Ectodermal cell (in vitro differentiated cells): ENCODE measurements at regions not wholly inside any gene's neighbourhood (a gene's known extent, or its start where the extent isn't known, plus 50 kb on each side); places are given as distances from the start of the nearest gene placed in this dataset.
"Not testable (repeated sequence)": the region's sequence is repeated elsewhere in the genome, so short reads cannot be mapped to it uniquely, and the experiment has no call there.

Experiments
- H3K27ac ChIP-seq: 2 replicates; pipeline ENCODE4 v1.7.0; 2013; ENCODE audit warnings: mild to moderate bottlenecking, low read depth, low read length; ENCODE audit not compliant: insufficient read depth, poor library complexity, severe bottlenecking
- H3K27me3 ChIP-seq: 2 replicates; pipeline ENCODE4 v1.7.0; 2013; ENCODE audit warnings: mild to moderate bottlenecking, low read length; ENCODE audit not compliant: insufficient read depth, control insufficient read depth, poor library complexity, severe bottlenecking
- H3K36me3 ChIP-seq: one replicate; pipeline ENCODE4 v1.7.0; 2013; ENCODE audit warnings: low read length; ENCODE audit not compliant: control insufficient read depth, insufficient read depth
- H3K4me1 ChIP-seq: one replicate; pipeline ENCODE4 v1.7.0; 2013; ENCODE audit warnings: low read length; ENCODE audit not compliant: control insufficient read depth, insufficient read depth
- H3K4me3 ChIP-seq: 2 replicates; pipeline ENCODE4 v1.7.0; 2013; ENCODE audit warnings: low read depth, low read length, control low read depth; ENCODE audit not compliant: insufficient read depth
- H3K9me3 ChIP-seq: 2 replicates; pipeline ENCODE4 v1.7.0; 2013; ENCODE audit warnings: mild to moderate bottlenecking, low read length, moderate library complexity; ENCODE audit not compliant: control insufficient read depth
- WGBS, 2 experiments: methylation state at CpG; one replicate each; pipeline ENCODE4 v1.1.7; 2013; ENCODE audit warnings: missing lambda C conversion rate in 2 of 2; 5-methylcytosine and 5-hydroxymethylcytosine counted together

DNA sequence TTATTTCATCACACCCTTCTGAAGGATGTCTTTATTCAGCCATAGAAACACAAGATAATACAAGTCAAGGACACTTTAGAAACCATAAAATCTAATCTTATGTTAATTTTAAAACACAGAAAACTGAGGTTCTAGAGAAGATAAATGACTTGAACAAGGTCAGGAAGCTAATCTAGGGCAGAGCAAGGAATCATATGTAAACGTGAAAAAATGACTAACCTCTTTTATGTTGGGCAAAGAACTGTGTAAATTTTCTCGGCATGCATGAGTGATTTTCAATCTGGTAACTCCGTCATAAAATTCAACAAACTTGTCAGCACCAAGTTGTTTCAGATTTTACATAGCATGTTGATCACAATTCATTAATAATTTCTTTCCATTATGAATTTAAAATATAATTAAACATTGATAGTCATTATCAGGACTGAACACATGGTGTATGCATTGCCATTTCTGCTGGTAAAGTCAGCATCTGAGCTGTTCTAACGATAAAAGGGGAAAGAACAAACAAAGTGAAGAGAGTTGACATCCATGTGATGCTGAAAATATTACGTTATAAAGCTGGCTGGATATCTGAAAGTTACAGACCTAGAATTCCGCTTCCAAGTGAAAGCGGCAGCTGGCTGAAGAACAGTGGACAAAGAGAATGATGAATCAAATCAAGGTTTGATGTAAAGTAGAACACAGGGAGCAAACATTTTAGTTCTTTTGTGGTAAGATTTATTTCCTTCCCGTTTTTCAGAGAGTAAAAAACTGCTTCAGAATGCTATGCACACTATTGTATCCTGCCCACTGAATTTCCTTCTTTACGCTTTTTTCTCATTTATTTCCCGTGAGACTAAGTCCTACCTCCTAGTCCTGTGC lies 1037.4 kb upstream of the TMPRSS15 start:
- H3K4me3 ChIP-seq = no peak overlapping the region
- no peaks in the 10 kb centered on the region for H3K36me3 ChIP-seq
- H3K27me3 ChIP-seq = no peaks in the 10 kb centered on the region
- WGBS, 2 experiments = 90 to 92% methylated on average over 9 to 10 of the region's 10 CpGs
- H3K9me3 ChIP-seq = no peaks in the 10 kb centered on the region
- H3K4me1 ChIP-seq = no peaks in the 10 kb centered on the region
- H3K27ac ChIP-seq = no peak overlapping the region

GRCh38 chr21:19458295-19458694 lies 1054.7 kb upstream of the TMPRSS15 start:
- Histone ChIP-seq H3K9me3 (no peaks in the 10 kb centered on the region), H3K4me1 (no peaks in the 10 kb centered on the region), H3K27ac (no peak overlapping the region), H3K4me3 (no peak overlapping the region), H3K36me3 (no peaks in the 10 kb centered on the region), H3K27me3 (no peaks in the 10 kb centered on the region)
- 94 to 97% methylated on average over 1 of the region's 1 CpG for WGBS, 2 experiments

DNA sequence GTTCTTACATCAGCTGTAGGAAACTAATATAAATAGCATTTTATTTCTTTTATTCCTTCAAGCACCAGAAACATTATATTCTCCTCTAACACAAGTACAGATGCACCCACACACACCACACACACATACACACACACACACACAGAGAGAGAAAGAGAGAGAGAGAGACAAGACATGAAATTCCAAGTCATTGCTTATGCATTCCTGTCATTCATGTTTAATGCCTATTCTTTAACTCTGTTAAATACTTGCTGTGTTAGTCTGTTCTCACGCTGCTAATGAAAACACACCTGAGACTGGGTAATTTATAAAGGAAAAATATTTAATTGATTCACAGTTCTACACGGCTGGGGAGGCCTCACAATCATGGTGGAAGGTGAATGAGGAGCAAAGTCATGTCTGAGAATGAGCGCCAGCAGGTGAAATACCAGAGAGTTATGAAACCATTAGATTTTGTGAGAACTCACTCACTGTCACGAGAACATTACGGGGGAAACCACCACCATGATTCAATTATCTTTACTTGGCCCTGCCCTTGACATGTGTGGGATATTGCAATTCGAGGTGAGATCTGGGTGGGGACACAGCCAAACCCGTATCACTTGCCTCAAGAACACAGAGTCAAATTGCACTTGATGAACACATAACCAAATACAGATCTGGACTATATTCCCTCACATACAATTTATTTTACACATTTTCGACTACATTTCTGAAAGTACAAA lies 1058.1 kb upstream of the TMPRSS15 start:
- Histone ChIP-seq H3K4me1 (no peaks in the 10 kb centered on the region), H3K27me3 (no peaks in the 10 kb centered on the region), H3K9me3 (no peaks in the 10 kb centered on the region), H3K36me3 (no peaks in the 10 kb centered on the region), H3K4me3 (no peak overlapping the region), H3K27ac (no peak overlapping the region)
- 93% methylated on average over 7 to 8 of the region's 8 CpGs for WGBS, 2 experiments

DNA sequence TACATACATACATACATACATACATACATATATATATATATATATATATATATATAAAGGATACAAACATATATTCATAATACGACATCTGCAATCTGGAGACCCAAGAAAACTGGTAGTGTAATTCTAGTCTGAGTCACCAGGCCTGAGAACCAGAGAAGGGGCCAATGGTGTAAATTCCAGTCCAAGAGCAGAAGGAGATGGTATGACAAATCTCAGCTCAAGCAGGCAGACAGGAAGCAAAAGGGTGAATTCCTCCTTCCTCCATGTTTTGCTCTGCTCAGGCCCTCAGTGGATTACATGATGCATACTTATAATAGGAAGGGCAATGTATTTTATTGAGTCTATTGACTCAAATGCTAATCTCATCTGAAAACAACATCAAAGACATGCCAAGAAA lies 1060.4 kb upstream of the TMPRSS15 start:
- Histone ChIP-seq H3K9me3 (no peaks in the 10 kb centered on the region), H3K4me1 (no peaks in the 10 kb centered on the region), H3K36me3 (no peaks in the 10 kb centered on the region), H3K27me3 (no peaks in the 10 kb centered on the region), H3K4me3 (no peak overlapping the region), H3K27ac (no peak overlapping the region)
- WGBS, 2 experiments = 100% methylated on average over 1 of the region's 1 CpG

DNA sequence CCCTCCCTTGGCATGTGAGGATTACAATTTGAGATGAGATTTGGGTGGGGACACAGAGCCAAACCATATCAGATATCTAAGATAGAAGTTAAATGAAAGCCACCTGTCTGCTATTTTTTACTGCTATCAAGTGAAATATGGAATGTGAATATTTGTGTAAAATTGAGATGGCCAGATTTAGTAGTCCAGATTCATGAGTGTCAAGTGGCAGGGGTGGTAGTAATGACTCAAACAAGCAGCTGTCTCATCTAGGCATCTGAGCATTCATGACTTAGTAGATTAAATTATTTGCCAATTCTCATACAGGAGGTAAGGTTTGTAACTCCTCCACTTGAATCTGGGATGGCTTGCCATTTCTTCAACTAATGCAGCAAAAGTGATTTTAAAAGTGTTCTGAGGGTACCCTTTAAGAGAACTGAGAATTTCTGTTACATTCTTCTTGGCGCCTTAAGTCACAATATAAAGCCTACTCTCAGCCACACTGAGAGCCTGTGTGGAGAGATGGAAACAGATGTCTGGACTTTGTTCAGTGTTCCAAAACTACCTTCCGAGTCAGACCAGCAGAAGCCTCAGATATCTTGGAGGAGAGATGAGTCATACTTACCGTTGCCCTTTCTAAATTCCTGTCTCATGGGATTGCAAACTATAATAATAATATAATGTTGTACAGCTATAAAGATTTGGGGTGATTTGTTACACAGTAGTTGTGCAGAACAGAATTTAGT lies 1065.6 kb upstream of the TMPRSS15 start:
- Histone ChIP-seq H3K4me3 (no peak overlapping the region), H3K9me3 (no peaks in the 10 kb centered on the region), H3K27ac (no peak overlapping the region), H3K4me1 (no peaks in the 10 kb centered on the region), H3K36me3 (no peaks in the 10 kb centered on the region), H3K27me3 (no peaks in the 10 kb centered on the region)
- WGBS, 2 experiments = 97 to 100% methylated on average over 2 of the region's 3 CpGs

GRCh38 chr21:19475525-19475924 lies 1071.9 kb upstream of the TMPRSS15 start:
- 94 to 100% methylated on average over 1 of the region's 1 CpG for WGBS, 2 experiments
- Histone ChIP-seq H3K9me3 (no peaks in the 10 kb centered on the region), H3K27ac (no peak overlapping the region)

DNA sequence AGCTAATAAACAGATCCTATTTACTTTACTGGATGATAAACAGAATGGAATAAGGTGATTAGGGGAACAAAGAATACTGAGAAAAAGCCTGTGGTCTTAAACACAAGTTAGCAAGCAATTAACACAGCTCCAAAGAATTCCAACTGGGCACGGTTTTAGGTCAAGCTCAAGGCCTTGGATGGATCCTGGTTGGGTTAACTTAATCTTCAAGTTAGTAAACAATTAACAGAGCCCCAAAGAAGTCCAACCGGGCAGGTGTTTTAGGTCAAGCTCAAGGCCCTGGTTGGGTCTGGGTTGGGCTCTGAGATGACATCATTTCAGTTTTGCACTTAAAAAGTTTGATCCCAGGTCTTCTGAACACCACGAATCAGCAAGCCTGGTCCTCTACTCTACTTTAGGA lies 1086.3 kb upstream of the TMPRSS15 start:
- WGBS, 2 experiments = 86 to 87% methylated on average over 3 of the region's 3 CpGs
- Histone ChIP-seq H3K27ac (no peak overlapping the region), H3K9me3 (no peaks in the 10 kb centered on the region), H3K36me3 (no peaks in the 10 kb centered on the region), H3K4me1 (no peaks in the 10 kb centered on the region), H3K4me3 (no peak overlapping the region), H3K27me3 (no peaks in the 10 kb centered on the region)

More at GRCh38 chr21:19475525-19475924, 1071.9 kb upstream of the TMPRSS15 start:
- Histone ChIP-seq H3K36me3 (no peaks in the 10 kb centered on the region), H3K27me3 (no peaks in the 10 kb centered on the region), H3K4me3 (no peak overlapping the region), H3K4me1 (no peaks in the 10 kb centered on the region)

DNA sequence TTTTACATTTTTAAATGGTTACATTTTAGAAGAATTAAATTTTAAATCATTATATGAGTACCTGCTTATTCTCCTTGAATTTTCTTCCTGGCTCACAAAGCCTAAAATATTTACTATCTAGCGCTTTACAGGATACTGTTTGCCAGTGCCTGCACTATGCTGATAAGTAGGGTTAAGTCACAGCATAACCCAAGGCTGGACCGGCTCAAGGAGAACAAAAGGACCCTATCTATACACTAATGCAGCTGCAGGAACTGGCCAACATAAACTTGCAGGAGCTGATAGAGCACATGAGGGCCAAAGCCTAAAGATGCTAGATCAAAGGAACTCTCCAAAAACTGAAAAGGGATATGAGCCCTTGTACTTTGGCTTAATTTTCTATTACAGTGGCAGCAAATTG lies 1086.9 kb upstream of the TMPRSS15 start:
- H3K27me3 ChIP-seq = no peaks in the 10 kb centered on the region
- H3K4me3 ChIP-seq = no peak overlapping the region
- no peak overlapping the region for H3K27ac ChIP-seq
- WGBS, 2 experiments = 91% methylated on average over 1 of the region's 2 CpGs
- no peaks in the 10 kb centered on the region for H3K4me1 ChIP-seq
- no peaks in the 10 kb centered on the region for H3K9me3 ChIP-seq
- no peaks in the 10 kb centered on the region for H3K36me3 ChIP-seq

DNA sequence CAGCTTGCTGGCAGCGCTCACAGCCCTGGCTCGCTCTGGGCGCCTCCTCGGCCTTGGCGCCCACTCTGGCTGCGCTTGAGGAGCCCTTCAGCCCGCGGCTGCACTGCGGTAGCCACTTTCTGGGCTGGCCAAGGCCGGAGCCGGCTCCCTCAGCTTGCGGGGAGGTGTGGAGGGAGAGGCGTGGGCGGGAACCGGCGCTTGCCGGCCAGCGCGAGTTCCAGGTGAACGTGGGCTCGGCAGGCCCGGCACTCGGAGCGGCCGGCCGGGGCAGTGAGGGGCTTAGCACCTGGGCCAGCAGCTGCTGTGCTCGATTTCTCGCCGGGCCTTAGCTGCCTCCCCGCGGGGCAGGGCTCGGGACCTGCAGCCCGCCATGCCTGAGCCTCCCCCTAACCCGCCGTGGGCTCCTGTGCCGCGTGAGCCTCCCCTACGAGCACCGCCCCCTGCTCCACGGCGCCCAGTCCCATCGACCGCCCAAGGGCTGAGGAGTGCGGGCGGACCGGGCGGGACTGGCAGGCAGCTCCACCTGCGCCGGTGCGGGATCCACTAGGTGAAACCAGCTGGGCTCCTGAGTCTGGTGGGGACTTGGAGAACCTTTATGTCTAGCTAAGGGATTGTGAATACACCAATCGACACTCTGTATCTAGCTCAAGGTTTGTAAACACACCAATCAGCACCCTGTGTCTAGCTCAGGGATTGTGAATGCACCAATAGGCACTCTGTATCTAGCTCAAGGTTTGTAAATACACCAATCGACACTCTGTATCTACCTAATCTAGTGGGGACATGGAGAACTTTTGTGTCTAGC lies 1090.1 kb upstream of the TMPRSS15 start:
- H3K4me3 ChIP-seq, H3K36me3 ChIP-seq, H3K4me1 ChIP-seq, H3K27me3 ChIP-seq, H3K9me3 ChIP-seq, H3K27ac ChIP-seq: not testable (repeated sequence)
- WGBS, 2 experiments = 97% methylated on average over 52 of the region's 52 CpGs
